GM12864 (cell line): ENCODE measurements at regions not wholly inside any gene's neighbourhood (a gene's known extent, or its start where the extent isn't known, plus 50 kb on each side); places are given as distances from the start of the nearest gene placed in this dataset.
"Not testable (repeated sequence)": the region's sequence is repeated elsewhere in the genome, so short reads cannot be mapped to it uniquely, and the experiment has no call there.

Experiments used
- DNase-seq: peaks from one replicate; pipeline ENCODE4 v3.0.0-alpha.2; 2011; ENCODE audit warnings: low read depth
- H3K4me3 ChIP-seq: 2 replicates; pipeline ENCODE4 v1.5.1; 2011; ENCODE audit warnings: mild to moderate bottlenecking, low read depth, low read length, control low read depth
- CTCF ChIP-seq: IDR thresholded peaks from 2 replicates; pipeline ENCODE4 v1.5.1; 2011; ENCODE audit warnings: low read depth, mild to moderate bottlenecking, moderate library complexity, low read length, control low read depth, inconsistent platforms; ENCODE audit errors: missing control alignments

- H3K4me3 ChIP-seq: no peak overlapping the region
- TF ChIP-seq CTCF: no peak
- DNase-seq: no peak
These were observed 229.9 kb upstream of the GRIK2 start for GRCh38 chr6:101163611-101164010.

DNA sequence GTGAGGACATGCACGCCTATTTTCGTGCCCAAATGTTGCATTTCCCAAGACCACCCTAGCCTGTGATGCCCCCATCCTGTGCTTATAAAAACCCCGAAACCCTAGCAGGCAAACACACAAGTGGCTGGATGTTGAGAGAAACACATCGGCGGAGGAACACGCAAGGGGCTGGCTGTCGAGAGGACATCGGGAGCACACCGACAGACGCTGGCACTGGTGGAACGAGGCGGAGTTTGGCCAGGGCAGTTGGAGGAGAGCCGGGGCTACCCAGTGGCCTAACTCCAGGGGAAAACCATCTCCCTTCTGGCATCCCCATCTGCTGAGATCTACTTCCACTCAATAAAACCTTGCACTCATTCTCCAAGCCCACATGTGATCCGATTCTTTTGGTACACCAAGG, 225.9 kb upstream of the GRIK2 start:
- no peak for DNase-seq
- no peak for TF ChIP-seq CTCF
- no peak overlapping the region for H3K4me3 ChIP-seq

- H3K4me3 ChIP-seq, DNase-seq: not testable (repeated sequence)
These were observed 222.5 kb upstream of the GRIK2 start for GRCh38 chr6:101171049-101171448.

GRCh38 chr6:101178748-101179147, 214.8 kb upstream of the GRIK2 start:
- no peak for DNase-seq
- H3K4me3 ChIP-seq: no peak overlapping the region
- TF ChIP-seq CTCF: no peak

- DNase-seq: no peak
- TF ChIP-seq CTCF: no peak
- H3K4me3 ChIP-seq: no peak overlapping the region
These were observed 212.5 kb upstream of the GRIK2 start for GRCh38 chr6:101181006-101181405.

DNA sequence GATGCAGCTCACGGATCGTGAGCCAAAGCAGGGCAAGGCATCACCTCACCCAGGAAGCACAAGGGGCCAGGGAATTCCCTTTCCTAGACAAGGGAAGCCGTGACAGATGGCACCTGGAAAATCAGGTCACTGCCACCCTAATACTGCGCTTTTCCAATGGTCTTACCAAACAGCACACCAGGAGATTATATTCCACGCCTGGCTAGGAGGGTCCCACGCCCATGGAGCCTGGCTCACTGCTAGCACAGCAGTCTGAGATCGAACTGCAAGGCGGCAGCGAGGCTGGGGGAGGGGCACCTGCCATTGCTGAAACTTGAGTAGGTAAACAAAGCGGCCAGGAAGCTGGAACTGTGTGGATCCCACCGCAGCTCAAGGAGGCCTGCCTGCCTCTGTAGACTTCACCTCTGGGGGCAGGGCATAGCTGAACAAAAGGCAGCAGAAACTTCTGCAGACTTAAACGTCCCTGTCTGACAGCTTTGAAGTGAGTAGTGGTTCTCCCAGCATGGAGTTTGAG, 205.2 kb upstream of the GRIK2 start:
- not testable (repeated sequence) for H3K4me3 ChIP-seq, DNase-seq

DNA sequence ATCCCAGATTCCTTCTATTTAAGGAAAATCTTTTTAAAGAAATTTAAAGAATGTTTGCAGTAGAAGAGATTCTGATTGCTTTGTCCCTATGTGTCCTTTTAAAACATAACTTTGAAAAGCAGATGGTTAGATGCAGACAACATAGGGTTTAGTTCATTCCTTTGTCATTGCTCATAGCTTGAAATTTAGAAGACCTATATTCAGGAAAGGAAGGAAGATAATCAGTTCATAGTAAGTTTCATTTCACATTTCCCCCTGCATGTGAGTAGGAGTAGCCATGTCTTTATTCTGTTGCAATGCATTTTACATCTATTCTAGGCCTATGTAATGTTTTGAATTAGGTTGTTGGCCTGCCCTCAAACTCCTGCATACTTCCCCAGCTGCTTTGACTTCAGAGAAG, 197.9 kb upstream of the GRIK2 start:
- DNase-seq: no peak
- no peak overlapping the region for H3K4me3 ChIP-seq
- no peak for TF ChIP-seq CTCF

GRCh38 chr6:101199441-101199840, 194.1 kb upstream of the GRIK2 start:
- TF ChIP-seq CTCF: no peak

More at GRCh38 chr6:101199441-101199840, 194.1 kb upstream of the GRIK2 start:
- DNase-seq: no peak
- no peak overlapping the region for H3K4me3 ChIP-seq
